ENCODE measurements at regions not wholly inside any gene's neighbourhood (a gene's known extent, or its start where the extent isn't known, plus 50 kb on each side); places are given as distances from the start of the nearest gene placed in this dataset.

DNA sequence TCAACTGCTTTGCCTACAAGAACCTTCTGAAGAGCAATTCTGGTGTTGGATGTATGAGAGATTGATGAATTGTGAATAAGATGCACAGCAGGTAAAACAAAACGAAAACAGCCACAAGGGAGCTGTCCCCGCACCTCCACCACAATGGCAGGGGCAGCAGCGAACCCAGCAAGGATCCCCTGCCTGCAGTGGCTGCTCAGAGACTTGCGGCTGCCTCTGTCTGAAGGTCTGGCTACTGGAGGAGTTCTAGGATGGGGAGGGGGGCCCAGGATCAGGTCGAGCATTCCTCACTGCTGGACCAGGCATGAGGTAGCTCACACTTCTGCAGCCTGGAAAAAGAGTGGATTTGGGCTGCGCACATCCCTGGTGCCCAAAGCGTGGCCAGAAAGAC is 523.5 kb downstream of the CDH26 start:
- Mint-ChIP-seq H3K9me3 (no peaks in the 10 kb centered on the region), H3K36me3 (ENCODE audit: low read depth) (no peaks in the 10 kb centered on the region), H3K4me1 (ENCODE audit: low read depth) (no peaks in the 10 kb centered on the region), H3K4me3 (ENCODE audit: low read depth) (no peak overlapping the region), H3K27ac (no peak overlapping the region), H3K27me3 (ENCODE audit: low read depth) (no peaks in the 10 kb centered on the region)
- DNase-seq (ENCODE audit: low spot score): no peak
- intact Hi-C loops (cut with micrococcal nuclease): no loop called here

DNA sequence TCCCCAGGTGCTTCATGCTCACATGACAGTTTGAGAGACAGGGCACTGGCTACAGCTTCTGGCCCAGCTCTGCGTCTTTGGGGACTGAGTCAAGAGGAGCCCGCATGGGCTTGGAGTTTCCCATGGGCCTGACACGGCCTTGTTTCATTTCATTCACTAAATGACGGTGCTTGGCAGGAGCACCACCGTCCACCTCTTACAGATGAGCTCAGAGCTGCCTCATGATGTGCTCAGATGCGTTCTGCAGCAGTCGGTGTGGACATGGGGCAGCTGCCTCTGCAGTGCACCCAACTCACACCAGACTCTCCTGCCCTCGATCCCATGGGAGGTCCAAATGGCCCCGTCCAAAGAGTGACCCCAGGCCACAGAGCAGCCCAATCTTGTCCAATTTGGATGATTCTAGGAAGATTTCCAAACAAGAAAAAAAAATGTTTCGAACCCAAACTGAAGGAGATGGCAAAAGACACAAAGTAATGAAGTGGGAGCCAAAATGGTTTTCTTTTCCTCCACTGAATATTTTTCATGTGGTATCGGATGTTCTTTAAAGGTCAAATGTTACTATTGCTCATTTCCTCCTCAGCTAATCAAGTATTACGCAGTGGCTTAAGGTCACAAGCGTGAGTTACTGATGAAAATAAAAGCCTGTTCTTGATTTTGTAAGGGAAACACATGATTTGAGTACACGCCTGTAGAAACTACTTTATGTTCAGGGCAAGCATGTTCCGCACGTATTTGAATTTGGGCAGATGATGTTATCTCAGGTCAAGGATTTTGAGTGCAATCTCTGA is 524.2 kb downstream of the CDH26 start:
- H3K27ac Mint-ChIP-seq: no peak overlapping the region
- no peaks in the 10 kb centered on the region for H3K4me1 Mint-ChIP-seq (ENCODE audit: low read depth)
- no peak overlapping the region for H3K4me3 Mint-ChIP-seq (ENCODE audit: low read depth)
- no peaks in the 10 kb centered on the region for H3K9me3 Mint-ChIP-seq
- DNase-seq (ENCODE audit: low spot score): no peak
- H3K36me3 Mint-ChIP-seq (ENCODE audit: low read depth): no peaks in the 10 kb centered on the region
- no peaks in the 10 kb centered on the region for H3K27me3 Mint-ChIP-seq (ENCODE audit: low read depth)
- intact Hi-C loops (cut with micrococcal nuclease): no loop called here

DNA sequence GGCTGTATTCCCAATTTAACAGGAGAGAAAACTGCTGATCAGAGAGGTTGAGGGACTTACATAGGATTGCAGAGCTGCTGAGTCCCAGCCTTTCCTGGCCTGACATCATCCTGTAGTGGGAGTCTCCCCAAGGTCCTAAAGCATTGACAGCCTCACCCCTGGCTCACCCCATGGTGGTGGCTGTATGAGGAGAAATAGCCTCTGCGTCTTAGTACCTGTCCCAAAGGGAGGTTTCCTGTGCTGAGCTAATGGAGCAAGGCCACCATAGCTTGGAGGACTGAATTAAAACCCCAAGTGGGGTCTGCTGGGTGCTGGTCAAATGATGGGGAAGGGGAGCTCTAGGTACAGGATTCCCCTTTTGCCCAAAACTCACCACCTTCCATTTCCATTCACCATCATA is 525.1 kb downstream of the CDH26 start:
- Mint-ChIP-seq H3K27me3 (ENCODE audit: low read depth) (no peaks in the 10 kb centered on the region), H3K27ac (no peak overlapping the region), H3K36me3 (ENCODE audit: low read depth) (no peaks in the 10 kb centered on the region), H3K9me3 (no peaks in the 10 kb centered on the region), H3K4me1 (ENCODE audit: low read depth) (no peaks in the 10 kb centered on the region), H3K4me3 (ENCODE audit: low read depth) (no peak overlapping the region)
- intact Hi-C loops (cut with micrococcal nuclease): no loop called here
- DNase-seq (ENCODE audit: low spot score): no peak

DNA sequence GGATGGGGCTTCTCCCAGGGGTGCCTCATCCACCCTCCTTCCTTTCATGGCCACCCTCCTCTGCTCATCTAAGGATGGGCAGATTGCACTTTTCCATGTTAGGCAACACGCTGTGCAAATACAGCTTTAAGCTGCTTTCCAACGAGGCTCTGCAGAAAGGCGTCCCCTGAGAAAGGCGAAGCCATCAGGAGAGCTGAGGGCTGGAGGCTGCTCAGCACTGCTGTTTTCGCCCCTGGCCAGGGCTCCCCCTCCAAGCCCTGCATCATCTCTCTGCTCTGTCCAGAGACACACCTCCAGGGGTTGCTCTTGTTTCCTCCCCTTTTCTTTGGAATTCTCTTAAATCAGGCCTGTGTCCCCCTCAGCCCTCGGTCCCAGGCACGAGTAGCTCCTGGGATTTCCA is 526.1 kb downstream of the CDH26 start:
- no peaks in the 10 kb centered on the region for H3K9me3 Mint-ChIP-seq
- no peak for DNase-seq (ENCODE audit: low spot score)
- H3K4me1 Mint-ChIP-seq (ENCODE audit: low read depth): no peaks in the 10 kb centered on the region
- no peak overlapping the region for H3K27ac Mint-ChIP-seq
- H3K4me3 Mint-ChIP-seq (ENCODE audit: low read depth): no peak overlapping the region
- H3K27me3 Mint-ChIP-seq (ENCODE audit: low read depth): no peaks in the 10 kb centered on the region
- intact Hi-C loops (cut with micrococcal nuclease): no loop called here
- H3K36me3 Mint-ChIP-seq (ENCODE audit: low read depth): no peaks in the 10 kb centered on the region

DNA sequence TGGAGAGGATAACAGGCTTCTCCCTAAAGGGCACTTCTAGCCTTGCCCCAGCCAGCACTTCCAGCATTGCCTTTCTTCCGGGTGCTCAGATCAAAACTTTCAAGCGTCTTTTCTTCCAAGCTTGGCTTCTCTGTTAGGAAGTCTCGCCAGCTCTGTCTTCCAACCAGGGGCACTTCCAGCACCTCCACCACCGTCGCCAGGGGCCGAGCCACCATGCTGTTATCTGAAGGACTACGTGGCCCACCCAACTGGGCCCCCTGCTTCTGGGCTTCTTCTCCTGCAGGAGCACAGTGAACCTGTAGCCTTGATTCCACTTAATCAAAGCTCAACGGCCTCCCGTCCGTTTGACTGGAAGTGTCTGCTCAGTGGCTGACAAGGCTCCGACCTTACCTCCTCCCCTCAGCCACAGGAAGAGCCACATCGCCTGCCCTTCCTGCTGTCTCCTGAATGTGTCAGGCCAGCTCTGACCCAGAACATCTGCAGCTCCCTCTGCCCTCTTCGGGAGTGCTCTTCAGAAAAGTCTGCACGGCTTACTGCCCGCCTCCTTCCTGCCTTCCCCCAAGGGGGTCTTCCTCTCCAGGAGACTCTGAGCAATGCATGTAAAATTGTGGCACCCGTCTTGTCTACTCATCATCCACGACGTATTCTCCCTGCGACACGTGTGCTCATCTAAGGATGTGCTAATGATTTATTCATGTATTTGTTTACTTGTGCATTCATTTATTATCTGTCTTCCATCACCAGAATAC is 527.0 kb downstream of the CDH26 start:
- Mint-ChIP-seq H3K36me3 (ENCODE audit: low read depth) (no peaks in the 10 kb centered on the region), H3K4me1 (ENCODE audit: low read depth) (no peaks in the 10 kb centered on the region), H3K9me3 (no peaks in the 10 kb centered on the region), H3K27me3 (ENCODE audit: low read depth) (no peaks in the 10 kb centered on the region), H3K27ac (no peak overlapping the region), H3K4me3 (ENCODE audit: low read depth) (no peak overlapping the region)
- intact Hi-C loops (cut with micrococcal nuclease): no loop called here
- DNase-seq (ENCODE audit: low spot score): no peak

DNA sequence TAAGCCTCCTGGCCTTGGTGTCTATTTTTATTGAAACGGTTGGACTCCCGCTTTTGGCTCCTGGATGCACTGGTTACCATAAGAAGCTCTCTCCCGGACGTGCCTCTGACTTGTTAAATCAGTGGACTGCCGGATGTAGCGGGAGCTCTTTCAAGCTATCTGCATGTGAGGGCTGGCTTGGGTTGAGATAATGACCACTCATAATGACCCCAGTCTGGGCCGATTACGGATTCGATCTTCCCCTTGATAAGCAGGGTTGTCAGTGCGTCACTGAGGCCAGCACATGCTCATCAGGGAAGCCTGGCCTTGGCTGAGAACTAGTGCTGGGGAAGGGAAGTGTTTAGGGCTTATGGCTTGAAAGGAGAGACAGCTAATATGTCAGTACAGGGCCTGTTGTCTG is 528.1 kb downstream of the CDH26 start:
- intact Hi-C loops (cut with micrococcal nuclease): no loop called here
- no peaks in the 10 kb centered on the region for H3K9me3 Mint-ChIP-seq
- no peak overlapping the region for H3K4me3 Mint-ChIP-seq (ENCODE audit: low read depth)
- H3K4me1 Mint-ChIP-seq (ENCODE audit: low read depth): no peaks in the 10 kb centered on the region
- H3K27me3 Mint-ChIP-seq (ENCODE audit: low read depth): no peaks in the 10 kb centered on the region
- no peak for DNase-seq (ENCODE audit: low spot score)
- H3K27ac Mint-ChIP-seq: no peak overlapping the region
- H3K36me3 Mint-ChIP-seq (ENCODE audit: low read depth): no peaks in the 10 kb centered on the region

DNA sequence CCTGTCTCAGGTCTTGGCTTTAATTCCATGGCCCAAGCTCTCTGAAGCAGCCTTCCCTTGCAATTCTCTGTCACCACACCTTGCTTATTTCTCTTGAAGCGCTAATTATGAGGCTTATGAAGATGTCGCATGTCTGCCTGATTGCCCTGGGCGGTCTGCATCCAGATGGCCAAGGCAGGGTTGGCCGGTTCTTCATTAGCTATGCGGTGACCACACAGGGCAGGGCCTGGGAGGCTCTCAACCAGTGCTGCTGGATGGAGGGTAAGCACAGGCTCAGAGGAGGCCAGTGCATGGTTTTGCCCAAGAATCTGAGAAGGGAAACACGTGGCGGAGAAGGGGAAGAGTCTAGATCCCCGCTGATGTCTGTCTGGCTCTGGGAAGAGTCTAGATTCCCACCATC is 528.7 kb downstream of the CDH26 start:
- H3K4me3 Mint-ChIP-seq (ENCODE audit: low read depth): no peak overlapping the region
- DNase-seq (ENCODE audit: low spot score): no peak
- H3K9me3 Mint-ChIP-seq: no peaks in the 10 kb centered on the region
- H3K36me3 Mint-ChIP-seq (ENCODE audit: low read depth): no peaks in the 10 kb centered on the region
- intact Hi-C loops (cut with micrococcal nuclease): no loop called here
- H3K4me1 Mint-ChIP-seq (ENCODE audit: low read depth): no peaks in the 10 kb centered on the region
- no peaks in the 10 kb centered on the region for H3K27me3 Mint-ChIP-seq (ENCODE audit: low read depth)
- no peak overlapping the region for H3K27ac Mint-ChIP-seq

DNA sequence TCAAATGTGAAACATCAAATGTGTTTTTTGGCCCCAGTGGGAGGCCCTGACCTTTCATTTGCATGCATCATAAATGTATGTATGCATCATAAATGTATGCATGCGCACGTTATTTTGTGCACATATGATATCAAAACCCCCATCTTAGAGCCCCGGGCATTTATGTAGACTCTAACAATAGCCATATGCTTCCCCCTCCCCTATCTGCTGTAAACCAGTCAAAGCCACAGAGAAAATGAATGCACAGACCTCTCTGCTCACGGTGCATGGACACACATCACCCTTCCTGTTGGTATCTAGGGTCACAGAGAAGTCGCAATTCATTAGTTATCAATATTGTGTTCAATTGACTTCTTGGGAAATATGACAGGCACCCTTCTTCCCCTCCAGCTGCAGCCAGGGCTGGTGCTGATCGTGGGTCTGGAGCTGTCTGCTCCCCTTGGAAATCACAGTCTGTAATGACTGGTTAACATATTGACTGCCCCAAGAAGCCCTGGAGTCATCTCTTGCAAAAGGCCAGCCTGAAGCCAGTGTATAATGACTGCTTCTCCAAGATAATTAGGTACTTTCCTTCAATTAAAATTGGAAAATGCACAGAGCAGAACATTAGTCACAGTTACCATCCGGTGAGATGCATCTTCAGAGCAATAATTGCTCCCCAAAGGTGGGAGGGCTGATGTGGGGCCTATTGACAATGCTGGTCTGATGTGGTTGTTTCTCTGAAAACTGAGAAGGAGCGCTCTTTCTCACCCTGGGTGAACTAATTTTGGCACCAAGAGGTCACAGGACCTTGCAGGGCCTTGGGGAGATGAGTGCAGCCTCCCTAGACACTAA is 532.2 kb downstream of the CDH26 start:
- Mint-ChIP-seq H3K4me1 (ENCODE audit: low read depth) (no peaks in the 10 kb centered on the region), H3K36me3 (ENCODE audit: low read depth) (no peaks in the 10 kb centered on the region), H3K9me3 (no peaks in the 10 kb centered on the region), H3K4me3 (ENCODE audit: low read depth) (no peak overlapping the region), H3K27ac (no peak overlapping the region), H3K27me3 (ENCODE audit: low read depth) (no peaks in the 10 kb centered on the region)
- intact Hi-C loops (cut with micrococcal nuclease): no loop called here
- DNase-seq (ENCODE audit: low spot score): no peak

DNA sequence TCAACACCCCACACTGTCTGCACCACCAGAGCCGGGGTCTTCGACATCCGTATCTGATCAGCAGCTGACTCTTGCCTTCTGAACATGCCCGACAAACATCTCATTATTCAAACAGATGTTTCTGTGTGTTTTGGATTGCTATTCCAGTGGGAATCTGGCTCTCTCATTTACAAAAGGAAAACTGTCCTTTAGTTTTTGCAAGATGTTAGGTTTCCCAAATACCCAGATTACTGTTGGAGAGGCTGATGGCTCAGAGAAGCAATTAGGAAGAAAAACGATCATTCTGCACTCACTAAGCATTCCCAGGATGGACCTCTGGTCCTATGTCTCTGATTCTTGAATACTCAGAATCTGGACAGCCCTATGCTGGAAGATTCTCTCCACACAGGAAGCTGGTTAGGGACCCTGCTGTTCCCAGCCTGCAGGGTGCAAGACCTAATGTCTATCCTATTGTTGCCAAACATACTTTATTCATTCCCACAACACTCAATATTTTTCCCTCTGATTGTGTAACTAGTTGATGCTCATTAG is 532.9 kb downstream of the CDH26 start:
- Mint-ChIP-seq H3K4me3 (ENCODE audit: low read depth) (no peak overlapping the region), H3K4me1 (ENCODE audit: low read depth) (no peaks in the 10 kb centered on the region), H3K27ac (no peak overlapping the region), H3K36me3 (ENCODE audit: low read depth) (no peaks in the 10 kb centered on the region), H3K27me3 (ENCODE audit: low read depth) (no peaks in the 10 kb centered on the region), H3K9me3 (no peaks in the 10 kb centered on the region)
- DNase-seq (ENCODE audit: low spot score): no peak
- intact Hi-C loops (cut with micrococcal nuclease): no loop called here

DNA sequence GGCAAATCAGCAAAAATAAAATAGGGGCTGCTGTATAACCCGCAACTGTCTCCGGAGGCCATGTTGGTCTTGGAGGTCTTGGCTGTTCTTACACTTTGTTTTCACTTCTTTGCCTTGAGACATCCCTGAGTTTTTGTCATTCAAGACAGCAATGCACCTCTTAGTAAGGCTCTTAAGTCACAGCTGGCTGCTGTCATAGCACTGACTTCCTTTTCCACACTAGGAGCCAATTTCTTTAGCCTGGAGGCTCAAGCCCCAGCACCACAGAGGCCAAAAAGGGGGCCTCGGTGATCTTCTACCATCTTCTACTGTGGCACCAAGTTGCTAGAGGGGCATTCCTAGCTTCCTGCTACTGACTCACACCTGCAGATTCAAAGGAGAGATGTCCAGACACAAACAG is 536.3 kb downstream of the CDH26 start:
- H3K9me3 Mint-ChIP-seq: no peaks in the 10 kb centered on the region
- H3K27me3 Mint-ChIP-seq (ENCODE audit: low read depth): no peaks in the 10 kb centered on the region
- H3K27ac Mint-ChIP-seq: no peak overlapping the region
- no peaks in the 10 kb centered on the region for H3K36me3 Mint-ChIP-seq (ENCODE audit: low read depth)
- H3K4me3 Mint-ChIP-seq (ENCODE audit: low read depth): no peak overlapping the region
- DNase-seq (ENCODE audit: low spot score): no peak
- H3K4me1 Mint-ChIP-seq (ENCODE audit: low read depth): no peaks in the 10 kb centered on the region
- intact Hi-C loops (cut with micrococcal nuclease): no loop called here

DNA sequence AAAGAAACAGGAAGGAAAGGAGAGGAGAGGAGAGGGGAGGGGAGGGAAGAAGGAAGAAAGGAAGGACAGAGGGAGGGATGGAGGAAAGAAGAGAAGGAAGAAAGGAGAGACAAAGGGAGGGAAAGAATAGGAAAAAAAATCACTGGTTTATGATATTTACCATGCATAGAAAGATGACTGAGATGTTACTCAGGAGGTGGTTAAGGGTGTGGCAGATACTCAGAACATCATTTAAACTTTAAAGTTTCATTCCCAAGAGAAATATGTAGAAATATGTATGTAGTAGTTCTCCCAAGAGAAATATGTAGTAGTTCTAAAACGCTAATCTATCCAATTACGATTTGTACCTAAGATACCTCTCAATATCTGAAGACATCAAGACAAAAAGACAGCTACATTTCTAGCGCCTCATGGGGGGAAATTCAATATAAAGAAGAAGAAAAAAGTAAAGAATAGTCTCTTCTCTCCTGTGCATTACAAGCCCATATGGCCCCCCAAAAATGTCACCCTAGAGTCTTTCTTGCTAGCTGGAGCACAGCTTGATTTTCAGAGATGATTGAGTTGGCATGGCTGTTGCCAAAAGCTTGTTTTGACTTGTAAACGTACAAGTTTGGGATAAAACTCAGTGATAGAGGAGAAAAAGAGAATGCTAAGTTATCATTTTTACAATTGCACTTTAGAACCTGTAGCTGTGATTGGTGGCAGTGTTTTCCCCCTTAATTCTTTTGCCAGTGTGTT is 539.2 kb downstream of the CDH26 start:
- no peaks in the 10 kb centered on the region for H3K27me3 Mint-ChIP-seq (ENCODE audit: low read depth)
- no peaks in the 10 kb centered on the region for H3K36me3 Mint-ChIP-seq (ENCODE audit: low read depth)
- DNase-seq (ENCODE audit: low spot score): no peak
- no peak overlapping the region for H3K4me3 Mint-ChIP-seq (ENCODE audit: low read depth)
- intact Hi-C loops (cut with micrococcal nuclease): no loop called here
- no peak overlapping the region for H3K27ac Mint-ChIP-seq
- no peaks in the 10 kb centered on the region for H3K9me3 Mint-ChIP-seq
- H3K4me1 Mint-ChIP-seq (ENCODE audit: low read depth): no peaks in the 10 kb centered on the region

DNA sequence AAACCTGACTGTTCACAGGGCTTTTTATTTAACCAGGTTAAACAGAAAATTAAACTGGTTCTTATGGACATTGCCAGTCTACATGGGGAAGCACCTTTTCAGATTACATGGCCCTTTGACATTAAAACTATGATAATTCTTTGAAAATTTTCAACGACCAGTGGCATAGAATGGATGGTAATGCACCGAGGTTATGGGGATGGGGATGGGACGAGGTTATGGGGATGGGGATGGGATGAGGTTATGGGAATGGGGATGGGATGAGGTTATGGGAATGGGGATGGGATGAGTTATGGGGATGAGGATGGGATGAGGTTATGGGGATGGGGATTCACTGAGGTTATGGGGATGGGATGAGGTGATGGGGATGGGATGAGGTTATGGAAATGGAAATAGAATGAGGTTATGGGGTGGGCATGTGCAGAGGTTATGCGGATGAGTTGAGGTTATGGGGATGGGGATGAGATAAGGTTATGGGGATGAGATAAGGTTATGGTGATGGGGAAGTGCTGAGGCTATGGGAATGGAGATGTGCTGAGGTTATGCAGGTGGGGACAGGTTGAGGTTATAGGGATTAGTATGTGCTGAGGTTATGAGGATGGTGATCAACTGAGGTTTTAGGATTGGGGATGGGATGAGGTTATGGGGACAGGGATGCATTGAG is 541.9 kb downstream of the CDH26 start:
- Mint-ChIP-seq H3K9me3 (no peaks in the 10 kb centered on the region), H3K27me3 (ENCODE audit: low read depth) (no peaks in the 10 kb centered on the region), H3K27ac (no peak overlapping the region), H3K4me3 (ENCODE audit: low read depth) (no peak overlapping the region), H3K36me3 (ENCODE audit: low read depth) (no peaks in the 10 kb centered on the region), H3K4me1 (ENCODE audit: low read depth) (no peaks in the 10 kb centered on the region)
- intact Hi-C loops (cut with micrococcal nuclease): no loop called here
- DNase-seq (ENCODE audit: low spot score): no peak
